Peyer's patch (tissue), 4 donors: ENCODE measurements at regions not wholly inside any gene's neighbourhood (a gene's known extent, or its start where the extent isn't known, plus 50 kb on each side); places are given as distances from the start of the nearest gene placed in this dataset.

Source experiments
- POLR2A ChIP-seq, 2 donors: fragments of 450-650 bp; IDR thresholded peaks; one replicate each; pipeline ENCODE4 v1.5.1; 2017; ENCODE audit warnings: antibody characterized with exemption in 2 of 2, mild to moderate bottlenecking in 2 of 2, moderate library complexity in 2 of 2
- TF ChIP-seq, protein P1 (sequence below), 6 experiments: fragments of 450-650 bp in 4 of 6; fragments of 200-600 bp in 2 of 6; sonication (generic) in 1 of 6; IDR thresholded peaks; one replicate each; pipeline ENCODE4 v1.5.1; 2017 to 2019; ENCODE audit warnings: antibody characterized with exemption in 6 of 6, mild to moderate bottlenecking in 3 of 6, moderate library complexity in 1 of 6

DNA sequence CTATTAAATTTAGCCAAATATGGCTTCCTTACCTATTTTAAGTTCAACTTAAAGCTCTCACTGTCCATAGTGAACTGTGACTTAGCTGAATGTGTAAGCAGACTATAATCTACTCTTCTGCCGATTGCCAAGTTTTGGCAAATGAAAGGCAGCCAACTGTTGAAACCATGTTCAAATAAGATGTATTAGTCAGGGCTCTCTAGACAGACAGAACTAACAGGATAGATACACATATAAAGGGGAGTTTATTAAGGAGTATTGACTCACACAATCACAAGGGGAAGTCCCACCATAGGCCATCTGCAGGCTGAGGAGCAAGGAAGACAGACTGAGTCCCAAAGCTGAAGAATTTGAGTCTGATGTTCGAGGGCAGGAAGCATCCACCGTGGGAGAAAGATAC is 837.7 kb upstream of the AUTS2 start:
- TF ChIP-seq, protein P1, sequence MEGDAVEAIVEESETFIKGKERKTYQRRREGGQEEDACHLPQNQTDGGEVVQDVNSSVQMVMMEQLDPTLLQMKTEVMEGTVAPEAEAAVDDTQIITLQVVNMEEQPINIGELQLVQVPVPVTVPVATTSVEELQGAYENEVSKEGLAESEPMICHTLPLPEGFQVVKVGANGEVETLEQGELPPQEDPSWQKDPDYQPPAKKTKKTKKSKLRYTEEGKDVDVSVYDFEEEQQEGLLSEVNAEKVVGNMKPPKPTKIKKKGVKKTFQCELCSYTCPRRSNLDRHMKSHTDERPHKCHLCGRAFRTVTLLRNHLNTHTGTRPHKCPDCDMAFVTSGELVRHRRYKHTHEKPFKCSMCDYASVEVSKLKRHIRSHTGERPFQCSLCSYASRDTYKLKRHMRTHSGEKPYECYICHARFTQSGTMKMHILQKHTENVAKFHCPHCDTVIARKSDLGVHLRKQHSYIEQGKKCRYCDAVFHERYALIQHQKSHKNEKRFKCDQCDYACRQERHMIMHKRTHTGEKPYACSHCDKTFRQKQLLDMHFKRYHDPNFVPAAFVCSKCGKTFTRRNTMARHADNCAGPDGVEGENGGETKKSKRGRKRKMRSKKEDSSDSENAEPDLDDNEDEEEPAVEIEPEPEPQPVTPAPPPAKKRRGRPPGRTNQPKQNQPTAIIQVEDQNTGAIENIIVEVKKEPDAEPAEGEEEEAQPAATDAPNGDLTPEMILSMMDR (IDR thresholded peaks at IDR 0.05) = no peak
- TF ChIP-seq POLR2A (IDR thresholded peaks at IDR 0.05) = no peak
